HL-60 (cell line): ENCODE measurements at regions not wholly inside any gene's neighbourhood (a gene's known extent, or its start where the extent isn't known, plus 50 kb on each side); places are given as distances from the start of the nearest gene placed in this dataset.

ENCODE experiments used
- GABPA ChIP-seq: IDR thresholded peaks from 2 replicates; pipeline ENCODE4 v1.6.1; 2012; ENCODE audit warnings: low read depth
- POLR2AphosphoS5 ChIP-seq: IDR thresholded peaks from 2 replicates; pipeline ENCODE4 v1.6.1; 2012; ENCODE audit warnings: low read depth
- TF ChIP-seq, protein P1 (sequence below): IDR thresholded peaks from one replicate; pipeline ENCODE4 v1.5.1; 2011; ENCODE audit warnings: low read length, control low read depth, inconsistent platforms; ENCODE audit not compliant: insufficient read depth
- TF ChIP-seq, protein P2 (sequence below): IDR thresholded peaks from 2 replicates; pipeline ENCODE4 v1.6.1; 2012; ENCODE audit warnings: low read depth; ENCODE audit not compliant: insufficient replicate concordance

DNA sequence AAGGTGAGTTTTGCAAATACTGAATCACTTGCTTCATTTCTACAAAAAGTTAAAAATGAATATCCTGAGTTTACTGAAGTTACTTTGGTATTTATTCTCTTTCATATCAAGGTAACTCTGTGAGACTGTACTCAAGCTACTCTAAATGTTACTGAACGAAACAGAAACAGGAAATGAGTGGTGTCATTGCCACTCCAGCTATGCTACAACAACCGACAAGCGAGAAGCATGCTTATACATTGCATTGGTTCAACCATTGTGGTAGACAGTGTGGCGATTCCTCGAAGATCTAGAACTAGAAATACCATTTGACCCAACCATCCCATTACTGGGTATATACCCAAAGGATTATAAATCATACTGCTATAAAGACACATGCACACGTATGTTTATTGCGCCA, 313.2 kb upstream of the THBS1 start:
- TF ChIP-seq, protein P1, sequence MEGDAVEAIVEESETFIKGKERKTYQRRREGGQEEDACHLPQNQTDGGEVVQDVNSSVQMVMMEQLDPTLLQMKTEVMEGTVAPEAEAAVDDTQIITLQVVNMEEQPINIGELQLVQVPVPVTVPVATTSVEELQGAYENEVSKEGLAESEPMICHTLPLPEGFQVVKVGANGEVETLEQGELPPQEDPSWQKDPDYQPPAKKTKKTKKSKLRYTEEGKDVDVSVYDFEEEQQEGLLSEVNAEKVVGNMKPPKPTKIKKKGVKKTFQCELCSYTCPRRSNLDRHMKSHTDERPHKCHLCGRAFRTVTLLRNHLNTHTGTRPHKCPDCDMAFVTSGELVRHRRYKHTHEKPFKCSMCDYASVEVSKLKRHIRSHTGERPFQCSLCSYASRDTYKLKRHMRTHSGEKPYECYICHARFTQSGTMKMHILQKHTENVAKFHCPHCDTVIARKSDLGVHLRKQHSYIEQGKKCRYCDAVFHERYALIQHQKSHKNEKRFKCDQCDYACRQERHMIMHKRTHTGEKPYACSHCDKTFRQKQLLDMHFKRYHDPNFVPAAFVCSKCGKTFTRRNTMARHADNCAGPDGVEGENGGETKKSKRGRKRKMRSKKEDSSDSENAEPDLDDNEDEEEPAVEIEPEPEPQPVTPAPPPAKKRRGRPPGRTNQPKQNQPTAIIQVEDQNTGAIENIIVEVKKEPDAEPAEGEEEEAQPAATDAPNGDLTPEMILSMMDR, result no peak
- TF ChIP-seq, protein P2, sequence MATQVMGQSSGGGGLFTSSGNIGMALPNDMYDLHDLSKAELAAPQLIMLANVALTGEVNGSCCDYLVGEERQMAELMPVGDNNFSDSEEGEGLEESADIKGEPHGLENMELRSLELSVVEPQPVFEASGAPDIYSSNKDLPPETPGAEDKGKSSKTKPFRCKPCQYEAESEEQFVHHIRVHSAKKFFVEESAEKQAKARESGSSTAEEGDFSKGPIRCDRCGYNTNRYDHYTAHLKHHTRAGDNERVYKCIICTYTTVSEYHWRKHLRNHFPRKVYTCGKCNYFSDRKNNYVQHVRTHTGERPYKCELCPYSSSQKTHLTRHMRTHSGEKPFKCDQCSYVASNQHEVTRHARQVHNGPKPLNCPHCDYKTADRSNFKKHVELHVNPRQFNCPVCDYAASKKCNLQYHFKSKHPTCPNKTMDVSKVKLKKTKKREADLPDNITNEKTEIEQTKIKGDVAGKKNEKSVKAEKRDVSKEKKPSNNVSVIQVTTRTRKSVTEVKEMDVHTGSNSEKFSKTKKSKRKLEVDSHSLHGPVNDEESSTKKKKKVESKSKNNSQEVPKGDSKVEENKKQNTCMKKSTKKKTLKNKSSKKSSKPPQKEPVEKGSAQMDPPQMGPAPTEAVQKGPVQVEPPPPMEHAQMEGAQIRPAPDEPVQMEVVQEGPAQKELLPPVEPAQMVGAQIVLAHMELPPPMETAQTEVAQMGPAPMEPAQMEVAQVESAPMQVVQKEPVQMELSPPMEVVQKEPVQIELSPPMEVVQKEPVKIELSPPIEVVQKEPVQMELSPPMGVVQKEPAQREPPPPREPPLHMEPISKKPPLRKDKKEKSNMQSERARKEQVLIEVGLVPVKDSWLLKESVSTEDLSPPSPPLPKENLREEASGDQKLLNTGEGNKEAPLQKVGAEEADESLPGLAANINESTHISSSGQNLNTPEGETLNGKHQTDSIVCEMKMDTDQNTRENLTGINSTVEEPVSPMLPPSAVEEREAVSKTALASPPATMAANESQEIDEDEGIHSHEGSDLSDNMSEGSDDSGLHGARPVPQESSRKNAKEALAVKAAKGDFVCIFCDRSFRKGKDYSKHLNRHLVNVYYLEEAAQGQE, result no peak
- TF ChIP-seq POLR2AphosphoS5 (no peak), GABPA (no peak)
